ENCODE measurements at regions not wholly inside any gene's neighbourhood (a gene's known extent, or its start where the extent isn't known, plus 50 kb on each side); places are given as distances from the start of the nearest gene placed in this dataset.

- no peak for TF ChIP-seq PHF8 (IDR thresholded peaks at IDR 0.05; ENCODE audit: borderline replicate concordance, low read length)
- no peak for TF ChIP-seq RAD21 (CRISPR knock-in tag; conservative IDR thresholded peaks at IDR 0.05 in 1 of 2, IDR thresholded peaks at IDR 0.05 in 1 of 2)
These were observed 1822.6 kb downstream of the SUCLG1 start for GRCh38 chr2:82636402-82637020.
